IMR-90 (cell line): ENCODE measurements at regions not wholly inside any gene's neighbourhood (a gene's known extent, or its start where the extent isn't known, plus 50 kb on each side); places are given as distances from the start of the nearest gene placed in this dataset.

ENCODE experiments used
- BHLHE40 ChIP-seq: fragments of 150-350 bp; IDR thresholded peaks from 2 replicates; pipeline ENCODE4 v1.6.1; 2016; ENCODE audit warnings: mild to moderate bottlenecking, low read depth, low read length
- CEBPB ChIP-seq: IDR thresholded peaks from 2 replicates; pipeline ENCODE4 v1.6.1; 2012; ENCODE audit warnings: low read depth, low read length, improper control_type of control experiment
- CHD1 ChIP-seq: IDR thresholded peaks from 2 replicates; pipeline ENCODE4 v1.6.1; 2012; ENCODE audit warnings: low read depth, low read length, improper control_type of control experiment
- CTCF ChIP-seq: conservative IDR thresholded peaks from 2 replicates; pipeline ENCODE4 v1.5.1; 2012; ENCODE audit warnings: mild to moderate bottlenecking, low read depth, low read length, improper control_type of control experiment
- MAFK ChIP-seq: IDR thresholded peaks from 2 replicates; pipeline ENCODE4 v1.6.1; 2012; ENCODE audit warnings: low read depth, low read length, improper control_type of control experiment
- MAZ ChIP-seq: IDR thresholded peaks from 2 replicates; pipeline ENCODE4 v1.6.1; 2012; ENCODE audit warnings: low read depth, mild to moderate bottlenecking, low read length, improper control_type of control experiment, moderate library complexity, borderline replicate concordance
- MXI1 ChIP-seq: IDR thresholded peaks from 2 replicates; pipeline ENCODE4 v1.6.1; 2012; ENCODE audit warnings: low read depth, mild to moderate bottlenecking, low read length, moderate library complexity, borderline replicate concordance
- POLR2A ChIP-seq: IDR thresholded peaks from 2 replicates; pipeline ENCODE4 v1.6.1; 2012; ENCODE audit warnings: mild to moderate bottlenecking, low read depth, low read length
- RAD21 ChIP-seq: IDR thresholded peaks from 2 replicates; pipeline ENCODE4 v1.6.1; 2012; ENCODE audit warnings: low read length, improper control_type of control experiment
- RCOR1 ChIP-seq: IDR thresholded peaks from 2 replicates; pipeline ENCODE4 v1.6.1; 2012; ENCODE audit warnings: mild to moderate bottlenecking, low read length, improper control_type of control experiment; ENCODE audit not compliant: insufficient replicate concordance
- RFX5 ChIP-seq: IDR thresholded peaks from 2 replicates; pipeline ENCODE4 v1.8.0; 2012; ENCODE audit warnings: low read depth, mild to moderate bottlenecking, low read length, moderate library complexity
- SMC3 ChIP-seq: fragments of 150-350 bp; IDR thresholded peaks from 2 replicates; pipeline ENCODE4 v1.6.1; 2016; ENCODE audit warnings: low read depth, mild to moderate bottlenecking, antibody characterized with exemption, low read length, moderate library complexity
- TF ChIP-seq, protein P1 (sequence below): fragments of 150-350 bp; IDR thresholded peaks from 2 replicates; pipeline ENCODE4 v1.6.1; 2017; ENCODE audit warnings: mild to moderate bottlenecking, antibody characterized with exemption, low read length, low read depth
- TF ChIP-seq, protein P2 (sequence below): fragments of 150-350 bp; IDR thresholded peaks from 2 replicates; pipeline ENCODE4 v1.6.1; 2016; ENCODE audit warnings: low read depth, mild to moderate bottlenecking, low read length, moderate library complexity, borderline replicate concordance

DNA sequence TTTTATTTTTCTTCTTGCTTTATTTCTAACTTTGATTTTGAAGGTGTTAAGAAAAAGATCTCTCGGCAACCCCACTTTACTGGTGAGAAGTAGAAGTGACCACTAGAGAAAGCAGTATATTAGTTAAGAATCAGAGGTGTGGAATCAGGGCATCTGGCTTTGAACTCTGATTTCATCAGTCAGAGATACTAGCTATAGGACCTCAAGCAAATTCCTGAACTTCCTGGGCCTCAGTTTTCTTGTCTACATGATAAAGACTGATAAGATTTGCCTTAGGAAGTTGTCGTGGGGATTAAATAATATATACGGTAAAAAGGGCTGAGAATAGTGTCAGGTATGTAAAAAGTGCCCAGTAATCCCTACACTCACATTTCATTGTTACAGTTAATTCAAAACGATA is 440.3 kb upstream of the CRIM1 start:
- TF ChIP-seq CTCF (no peak), RFX5 (no peak), RCOR1 (no peak), POLR2A (no peak), MXI1 (no peak), MAZ (no peak), CEBPB (no peak), SMC3 (no peak), RAD21 (no peak), CHD1 (no peak), MAFK (no peak), BHLHE40 (no peak)
- TF ChIP-seq, protein P1, sequence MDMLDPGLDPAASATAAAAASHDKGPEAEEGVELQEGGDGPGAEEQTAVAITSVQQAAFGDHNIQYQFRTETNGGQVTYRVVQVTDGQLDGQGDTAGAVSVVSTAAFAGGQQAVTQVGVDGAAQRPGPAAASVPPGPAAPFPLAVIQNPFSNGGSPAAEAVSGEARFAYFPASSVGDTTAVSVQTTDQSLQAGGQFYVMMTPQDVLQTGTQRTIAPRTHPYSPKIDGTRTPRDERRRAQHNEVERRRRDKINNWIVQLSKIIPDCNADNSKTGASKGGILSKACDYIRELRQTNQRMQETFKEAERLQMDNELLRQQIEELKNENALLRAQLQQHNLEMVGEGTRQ, result no peak
- TF ChIP-seq, protein P2, sequence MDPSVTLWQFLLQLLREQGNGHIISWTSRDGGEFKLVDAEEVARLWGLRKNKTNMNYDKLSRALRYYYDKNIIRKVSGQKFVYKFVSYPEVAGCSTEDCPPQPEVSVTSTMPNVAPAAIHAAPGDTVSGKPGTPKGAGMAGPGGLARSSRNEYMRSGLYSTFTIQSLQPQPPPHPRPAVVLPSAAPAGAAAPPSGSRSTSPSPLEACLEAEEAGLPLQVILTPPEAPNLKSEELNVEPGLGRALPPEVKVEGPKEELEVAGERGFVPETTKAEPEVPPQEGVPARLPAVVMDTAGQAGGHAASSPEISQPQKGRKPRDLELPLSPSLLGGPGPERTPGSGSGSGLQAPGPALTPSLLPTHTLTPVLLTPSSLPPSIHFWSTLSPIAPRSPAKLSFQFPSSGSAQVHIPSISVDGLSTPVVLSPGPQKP, result no peak
